PC-9 (cell line): ENCODE measurements at regions not wholly inside any gene's neighbourhood (a gene's known extent, or its start where the extent isn't known, plus 50 kb on each side); places are given as distances from the start of the nearest gene placed in this dataset.

Experiments used
- CTCF ChIP-seq: fragments of 200-600 bp; sonication (generic); conservative IDR thresholded peaks from 2 replicates; pipeline ENCODE4 v1.6.1; 2017; ENCODE audit warnings: mixed run types, antibody characterized with exemption, mild to moderate bottlenecking, moderate library complexity
- EZH2 ChIP-seq: fragments of 200-600 bp; sonication (generic); IDR thresholded peaks from 2 replicates; pipeline ENCODE4 v1.8.0; 2017; ENCODE audit warnings: antibody characterized with exemption, low read depth

GRCh38 chr1:29704430-29704829 lies 468.1 kb downstream of the PTPRU start:
- no peak for TF ChIP-seq EZH2
- TF ChIP-seq CTCF: no peak
